ENCODE measurements at regions not wholly inside any gene's neighbourhood (a gene's known extent, or its start where the extent isn't known, plus 50 kb on each side); places are given as distances from the start of the nearest gene placed in this dataset.

DNA sequence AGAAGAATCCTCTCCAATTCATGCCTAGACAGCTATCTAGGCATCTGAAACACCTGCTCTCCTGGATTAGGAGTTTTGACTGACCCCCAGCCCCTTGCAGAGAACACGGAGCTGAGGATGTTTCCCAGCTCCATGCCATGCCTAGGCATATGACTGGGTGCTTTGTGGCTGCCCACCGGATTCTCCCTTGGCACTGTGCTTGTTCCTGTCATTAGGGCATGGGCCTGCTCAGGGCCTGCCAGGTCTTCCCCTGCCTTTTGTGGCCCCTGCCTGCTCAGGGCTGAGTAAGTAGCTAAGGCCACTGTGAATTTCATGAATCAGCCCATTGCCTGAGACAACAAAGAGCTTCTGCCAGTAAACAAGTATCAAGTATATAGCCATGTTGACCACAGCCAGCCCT is 867.4 kb downstream of the TECRL start:
- in situ Hi-C loops (cut with HindIII; ENCODE audit: low sequenced_read_pairs): no loop called here
- no peak for DNase-seq (ENCODE audit: low read depth)
- H3K4me3 ChIP-seq (ENCODE audit: low read depth, low read length): no peak overlapping the region
- TF ChIP-seq, protein P1, sequence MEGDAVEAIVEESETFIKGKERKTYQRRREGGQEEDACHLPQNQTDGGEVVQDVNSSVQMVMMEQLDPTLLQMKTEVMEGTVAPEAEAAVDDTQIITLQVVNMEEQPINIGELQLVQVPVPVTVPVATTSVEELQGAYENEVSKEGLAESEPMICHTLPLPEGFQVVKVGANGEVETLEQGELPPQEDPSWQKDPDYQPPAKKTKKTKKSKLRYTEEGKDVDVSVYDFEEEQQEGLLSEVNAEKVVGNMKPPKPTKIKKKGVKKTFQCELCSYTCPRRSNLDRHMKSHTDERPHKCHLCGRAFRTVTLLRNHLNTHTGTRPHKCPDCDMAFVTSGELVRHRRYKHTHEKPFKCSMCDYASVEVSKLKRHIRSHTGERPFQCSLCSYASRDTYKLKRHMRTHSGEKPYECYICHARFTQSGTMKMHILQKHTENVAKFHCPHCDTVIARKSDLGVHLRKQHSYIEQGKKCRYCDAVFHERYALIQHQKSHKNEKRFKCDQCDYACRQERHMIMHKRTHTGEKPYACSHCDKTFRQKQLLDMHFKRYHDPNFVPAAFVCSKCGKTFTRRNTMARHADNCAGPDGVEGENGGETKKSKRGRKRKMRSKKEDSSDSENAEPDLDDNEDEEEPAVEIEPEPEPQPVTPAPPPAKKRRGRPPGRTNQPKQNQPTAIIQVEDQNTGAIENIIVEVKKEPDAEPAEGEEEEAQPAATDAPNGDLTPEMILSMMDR (IDR thresholded peaks at IDR 0.05; ENCODE audit: low read depth, low read length, missing control alignments): no peak

DNA sequence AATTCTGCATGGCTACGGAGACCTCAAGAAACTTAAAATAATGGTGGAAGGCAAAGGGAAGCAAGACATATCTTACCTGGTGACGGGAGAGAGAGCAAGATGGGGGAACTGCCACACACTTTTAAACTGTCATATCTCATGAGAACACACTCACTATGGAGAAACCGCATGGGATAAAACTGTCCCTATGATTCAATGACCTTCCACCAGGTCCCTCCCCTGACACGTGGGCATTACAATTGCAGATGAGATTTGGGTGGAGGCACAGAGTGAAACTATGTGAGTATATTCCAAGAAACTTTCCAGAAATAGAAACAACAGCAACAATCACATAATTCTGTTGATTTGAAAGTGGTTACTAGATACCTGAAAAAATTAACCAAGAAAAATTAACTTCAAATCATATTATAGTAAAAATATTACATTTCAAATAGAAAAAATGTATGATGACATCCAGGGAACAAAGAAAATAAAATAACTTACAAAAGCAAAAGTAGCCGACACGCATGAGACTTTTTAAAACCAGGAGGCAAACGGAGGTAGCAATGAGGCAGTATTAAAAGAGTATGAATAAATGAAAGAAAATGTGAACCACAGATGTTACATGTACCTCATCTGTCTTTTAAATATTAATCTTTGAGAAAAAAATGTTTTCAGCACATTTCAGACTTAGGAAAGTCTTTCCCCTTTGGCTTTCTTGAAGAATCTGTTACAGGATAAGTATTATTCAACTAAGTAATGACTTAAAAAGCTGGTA is 879.5 kb downstream of the TECRL start:
- TF ChIP-seq, protein P1 (IDR thresholded peaks at IDR 0.05; ENCODE audit: low read depth, low read length, missing control alignments): no peak
- DNase-seq (ENCODE audit: low read depth): no peak
- H3K4me3 ChIP-seq (ENCODE audit: low read depth, low read length): no peak overlapping the region
- in situ Hi-C loops (cut with HindIII; ENCODE audit: low sequenced_read_pairs): no loop called here

DNA sequence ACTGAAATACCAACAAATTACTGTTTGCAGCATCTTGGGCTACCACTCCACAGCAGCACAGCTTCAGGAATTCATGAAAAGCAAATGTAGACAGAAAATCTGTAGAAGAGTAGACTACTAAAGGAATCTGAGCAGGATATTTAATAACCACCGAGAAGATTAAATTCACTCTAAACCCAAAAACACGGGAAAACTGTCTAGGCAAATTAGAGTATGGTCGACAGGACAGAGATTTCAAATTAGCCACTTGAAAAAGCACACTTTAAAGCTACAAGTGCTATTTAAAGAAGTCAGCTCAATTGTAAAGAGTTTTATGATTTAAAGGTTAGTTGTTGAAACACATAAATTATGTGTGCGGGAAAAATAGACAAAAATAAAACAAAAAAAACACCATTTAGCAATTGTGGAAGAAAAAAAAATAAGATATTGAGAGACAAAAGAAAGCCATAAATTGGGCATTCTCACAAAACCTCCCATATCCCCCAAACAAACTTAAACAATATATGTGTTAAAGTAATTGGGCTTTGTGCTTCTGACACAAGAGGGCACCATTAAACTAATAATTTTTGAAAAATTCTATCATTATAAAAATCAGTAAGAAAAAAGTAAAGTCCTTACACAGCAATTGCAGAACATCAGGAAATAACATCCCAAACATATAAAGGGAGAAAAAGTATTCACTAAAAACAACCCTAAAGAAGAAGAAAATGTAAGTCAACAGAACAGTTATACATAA is 880.8 kb downstream of the TECRL start:
- no peak overlapping the region for H3K4me3 ChIP-seq (ENCODE audit: low read depth, low read length)
- no peak for DNase-seq (ENCODE audit: low read depth)
- in situ Hi-C loops (cut with HindIII; ENCODE audit: low sequenced_read_pairs): no loop called here
- TF ChIP-seq, protein P1 (IDR thresholded peaks at IDR 0.05; ENCODE audit: low read depth, low read length, missing control alignments): no peak

DNA sequence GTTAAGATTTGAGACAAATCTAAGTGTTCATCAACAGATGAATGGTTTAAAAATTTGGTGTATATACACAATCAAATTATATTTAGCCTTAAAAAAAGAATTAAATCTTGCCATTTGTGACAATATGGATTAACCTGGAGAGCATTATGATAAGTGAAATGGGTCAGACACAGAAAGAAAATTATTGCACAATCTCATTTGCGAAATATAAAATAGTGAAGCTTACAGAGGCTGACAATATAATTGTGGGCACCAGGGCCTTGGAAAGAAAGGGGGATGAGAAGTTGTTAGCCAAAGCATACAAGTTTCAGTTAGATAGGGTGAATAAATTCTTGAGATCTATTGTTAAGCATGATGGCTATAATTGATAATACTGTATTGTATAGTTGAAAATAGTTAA is 883.0 kb downstream of the TECRL start:
- TF ChIP-seq, protein P1 (IDR thresholded peaks at IDR 0.05; ENCODE audit: low read depth, low read length, missing control alignments): no peak
- in situ Hi-C loops (cut with HindIII; ENCODE audit: low sequenced_read_pairs): no loop called here
- H3K4me3 ChIP-seq (ENCODE audit: low read depth, low read length): no peak overlapping the region
- DNase-seq (ENCODE audit: low read depth): no peak

DNA sequence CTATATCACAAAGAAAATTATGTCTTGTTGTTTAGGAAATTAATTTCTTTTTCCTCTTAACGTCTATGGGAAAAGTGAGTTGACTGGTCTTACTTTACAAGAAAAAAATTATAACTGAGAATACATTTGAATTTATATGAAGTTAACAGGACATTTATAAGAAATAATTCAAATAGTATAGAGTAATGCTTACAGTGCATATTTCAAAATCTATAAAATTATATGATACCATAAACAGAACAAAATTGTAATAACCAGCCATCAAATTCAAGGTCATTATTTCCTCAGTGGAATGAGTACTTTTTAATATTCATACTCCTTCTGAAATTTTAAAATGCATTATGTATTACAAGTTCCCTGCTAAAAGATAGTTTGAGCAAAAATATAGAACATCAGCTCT is 884.5 kb downstream of the TECRL start:
- H3K4me3 ChIP-seq (ENCODE audit: low read depth, low read length): no peak overlapping the region

DNA sequence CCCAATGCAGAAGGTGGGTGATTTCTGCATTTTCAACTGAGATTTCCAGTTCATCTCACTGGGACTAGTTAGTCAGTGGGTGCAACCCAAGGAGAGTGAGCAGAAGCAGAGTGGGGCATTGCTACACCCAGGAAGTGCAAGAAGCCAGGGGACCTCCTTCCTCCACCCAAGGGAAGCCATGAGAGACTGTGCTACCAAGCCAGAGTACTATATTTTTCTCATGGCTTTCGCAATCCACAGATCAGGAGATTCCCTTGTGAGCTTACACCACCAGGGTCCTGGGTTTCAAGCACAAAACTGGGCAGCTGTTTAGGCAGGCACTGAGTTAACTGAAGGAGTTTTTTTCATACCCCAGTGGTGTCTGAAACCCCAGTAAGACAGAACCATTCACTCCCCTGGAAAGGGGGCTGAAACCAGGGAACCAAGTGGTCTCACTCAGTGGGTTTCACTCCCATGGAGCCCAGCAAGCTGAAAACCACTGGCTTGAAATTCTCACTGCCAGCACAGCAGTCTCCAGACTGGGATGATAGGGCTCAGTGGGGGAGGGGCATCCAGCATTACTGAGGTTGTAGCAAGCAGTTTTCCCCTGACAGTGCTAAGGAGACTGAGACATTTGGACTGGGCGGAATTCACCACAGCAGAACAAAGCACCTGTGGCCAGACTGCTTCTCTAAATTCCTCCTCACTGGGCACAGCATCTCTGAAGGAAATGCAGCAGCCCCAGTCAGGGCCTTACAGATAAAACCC is 903.4 kb downstream of the TECRL start:
- DNase-seq (ENCODE audit: low read depth): no peak
- in situ Hi-C loops (cut with HindIII; ENCODE audit: low sequenced_read_pairs): no loop called here
- TF ChIP-seq, protein P1 (IDR thresholded peaks at IDR 0.05; ENCODE audit: low read depth, low read length, missing control alignments): no peak
- H3K4me3 ChIP-seq (ENCODE audit: low read depth, low read length): no peak overlapping the region

More for the DNA sequence above, 884.5 kb downstream of the TECRL start:
- DNase-seq (ENCODE audit: low read depth): no peak
- in situ Hi-C loops (cut with HindIII; ENCODE audit: low sequenced_read_pairs): no loop called here
- TF ChIP-seq, protein P1 (IDR thresholded peaks at IDR 0.05; ENCODE audit: low read depth, low read length, missing control alignments): no peak
